Activated T-cell treated with anti-CD3 and anti-CD28 coated beads, Interleukin-2, amount 50 U/mL, for 1 hour (primary cell): ENCODE measurements at regions not wholly inside any gene's neighbourhood (a gene's known extent, or its start where the extent isn't known, plus 50 kb on each side); places are given as distances from the start of the nearest gene placed in this dataset.
"Not testable (repeated sequence)": the region's sequence is repeated elsewhere in the genome, so short reads cannot be mapped to it uniquely, and the experiment has no call there.

Experiments used
- DNase-seq: peaks from one replicate; pipeline ENCODE4 v3.0.0-alpha.2; 2020

DNA sequence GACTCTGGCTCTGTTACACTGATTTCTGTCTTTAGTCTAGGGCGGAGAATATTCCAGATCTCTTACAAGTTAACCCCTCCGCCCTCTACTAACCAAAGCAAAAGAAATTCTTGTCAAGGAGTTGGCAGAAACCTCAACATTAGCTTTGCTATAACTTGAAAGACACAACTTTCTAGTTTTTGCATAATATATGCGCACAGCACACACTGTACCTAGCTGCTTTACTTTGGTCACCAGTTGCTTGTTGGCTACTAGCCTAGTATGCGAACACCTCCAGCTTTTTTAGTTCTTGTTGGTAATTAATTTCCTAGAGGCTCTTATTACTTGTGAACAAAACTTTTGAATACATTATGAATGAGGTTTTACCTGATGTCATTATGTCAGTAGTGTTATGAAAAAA is 348.8 kb upstream of the C2CD4B start:
- no peak for DNase-seq

DNA sequence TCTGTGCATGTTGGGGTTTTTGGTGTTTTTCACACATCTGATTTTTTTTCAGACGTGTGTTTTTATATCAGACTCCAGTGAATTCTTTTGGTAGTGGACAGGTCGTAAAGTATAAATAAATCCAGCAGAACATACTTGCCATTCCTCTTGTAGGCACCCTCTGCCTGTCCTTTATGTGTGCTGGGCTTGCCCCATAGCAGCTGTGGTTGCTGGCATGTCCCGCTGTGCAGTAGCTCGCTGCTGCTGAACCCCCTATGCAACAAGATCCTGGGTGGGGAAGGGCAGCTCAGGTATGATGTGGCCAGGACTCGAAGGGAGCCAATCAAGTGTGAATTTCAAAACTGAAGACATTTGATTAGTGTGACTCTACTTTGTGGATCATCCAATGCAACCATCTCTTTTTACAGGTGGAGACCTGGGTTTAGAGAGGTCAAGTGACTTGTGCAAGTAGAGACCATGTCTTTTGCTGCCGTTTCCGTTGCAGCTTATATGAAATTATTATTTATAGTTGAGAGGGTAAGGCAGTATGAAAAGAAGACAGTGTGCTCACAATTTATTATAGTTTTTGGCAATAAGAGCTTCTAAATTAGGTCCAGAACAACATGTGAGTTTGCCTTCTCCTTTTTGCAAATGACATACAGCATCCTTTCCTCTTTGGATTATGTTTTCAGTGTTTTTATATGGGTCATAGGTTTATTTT is 350.8 kb upstream of the C2CD4B start:
- DNase-seq = no peak

DNA sequence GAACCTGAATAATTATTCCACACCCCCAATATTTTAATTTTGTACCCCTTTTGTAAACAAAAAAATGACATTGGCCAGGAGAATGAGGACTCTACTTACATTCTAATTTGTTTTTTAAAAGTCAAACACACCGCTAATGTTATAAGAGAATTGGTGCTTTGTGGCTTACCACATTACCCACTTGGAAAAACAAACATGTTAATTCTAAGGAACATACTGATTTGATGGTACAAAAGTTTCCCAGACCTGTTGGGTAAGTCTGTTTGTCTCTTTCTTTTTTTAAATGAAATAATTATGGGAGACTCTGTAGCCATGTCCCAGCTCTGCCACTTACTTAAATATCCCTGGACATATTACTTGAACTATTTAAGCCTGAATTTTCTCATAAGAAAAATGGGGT is 352.5 kb upstream of the C2CD4B start:
- DNase-seq = no peak

DNA sequence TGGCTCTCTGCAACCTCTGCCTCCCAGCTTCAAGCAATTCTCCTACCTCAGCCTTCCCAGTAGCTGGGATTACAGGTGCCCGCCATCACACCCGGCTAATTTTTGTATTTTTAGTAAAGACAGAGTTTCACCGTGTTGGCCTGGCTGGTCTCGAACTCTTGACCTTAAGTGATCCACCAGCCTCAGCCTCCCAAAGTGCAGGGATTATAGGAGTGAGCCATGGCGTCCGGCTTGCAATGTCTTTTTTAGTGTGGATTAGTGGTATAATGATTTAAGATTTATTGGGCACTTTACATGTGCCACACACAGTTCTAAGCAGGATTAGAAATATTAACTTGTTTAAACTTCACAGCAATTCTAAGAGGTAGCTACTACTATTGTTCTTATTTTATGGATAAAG is 353.6 kb upstream of the C2CD4B start:
- DNase-seq = not testable (repeated sequence)

DNA sequence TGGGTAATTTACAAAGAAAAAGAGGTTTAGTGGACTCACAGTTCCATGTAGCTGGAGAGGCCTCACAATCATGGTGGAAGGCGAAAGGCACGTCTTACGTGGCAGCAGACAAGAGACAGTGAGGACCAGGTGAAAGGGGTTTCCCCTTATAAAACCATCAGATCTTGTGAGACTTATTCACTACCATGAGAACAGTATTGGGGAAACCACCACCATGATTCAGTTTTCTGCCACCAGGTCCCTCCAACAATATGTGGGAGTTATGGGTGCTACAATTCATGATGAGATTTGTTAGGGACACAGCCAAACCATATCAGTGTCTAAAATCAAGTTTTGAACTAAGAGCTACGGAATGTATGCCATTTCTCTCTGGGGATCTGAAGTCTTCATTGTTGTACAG is 354.8 kb upstream of the C2CD4B start:
- DNase-seq = no peak

DNA sequence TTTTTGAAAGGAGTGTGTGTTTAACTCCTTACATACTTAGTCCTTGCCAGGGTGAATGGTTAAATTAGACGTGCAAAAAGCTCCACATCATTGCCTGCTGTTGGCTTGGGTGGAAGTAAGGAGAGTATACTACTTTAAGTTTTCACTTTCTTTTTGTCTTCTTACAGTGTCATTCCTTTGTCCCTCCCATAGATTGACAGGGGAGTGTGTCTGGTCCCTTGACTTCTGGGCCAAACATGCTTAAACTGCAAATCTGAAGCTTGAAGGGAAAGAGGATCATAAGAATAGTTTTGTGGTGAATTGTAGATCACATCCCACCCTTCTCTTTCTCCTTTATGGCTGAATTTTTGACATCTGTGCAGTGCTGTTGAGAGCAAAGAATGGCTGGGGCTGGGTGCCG is 355.8 kb upstream of the C2CD4B start:
- no peak for DNase-seq

DNA sequence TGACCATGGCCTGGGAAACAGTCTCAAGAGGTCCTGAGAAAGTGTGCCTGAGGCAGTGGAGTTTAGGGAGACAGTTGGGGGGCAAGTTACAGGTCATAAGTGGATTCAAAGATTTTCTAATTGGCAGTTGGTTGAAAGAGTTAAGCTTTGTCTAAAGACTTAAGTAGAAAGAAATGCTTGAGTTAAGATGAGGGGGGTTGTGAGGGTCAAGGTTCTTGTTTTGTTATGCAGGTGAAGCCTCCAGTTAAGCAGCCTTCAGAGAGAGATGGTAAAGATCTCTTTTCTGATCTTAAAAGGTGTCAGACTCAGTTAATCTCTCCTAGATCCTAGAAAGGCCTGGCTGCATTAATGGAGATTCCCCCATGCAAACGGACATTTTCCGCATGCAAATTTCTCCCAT is 356.3 kb upstream of the C2CD4B start:
- no peak for DNase-seq

DNA sequence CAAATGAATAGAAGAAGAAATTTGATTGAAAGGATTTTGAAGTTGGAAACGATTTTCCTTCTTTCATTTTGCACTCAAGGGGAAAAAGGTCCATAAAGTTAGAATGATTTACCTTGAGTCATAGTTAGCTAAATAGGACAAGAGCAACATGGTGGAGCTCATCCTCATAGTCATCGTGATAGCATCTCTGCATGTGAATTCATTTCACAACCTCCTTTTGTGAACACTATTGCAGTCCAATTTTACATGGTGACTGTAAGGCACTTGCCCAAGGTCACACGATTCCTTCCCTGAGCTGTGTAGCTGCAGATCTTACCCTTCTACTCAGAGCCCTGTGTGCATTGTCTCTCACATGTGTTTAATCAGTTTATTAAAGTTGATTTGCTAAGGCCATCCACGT is 359.8 kb upstream of the C2CD4B start:
- DNase-seq = no peak

DNA sequence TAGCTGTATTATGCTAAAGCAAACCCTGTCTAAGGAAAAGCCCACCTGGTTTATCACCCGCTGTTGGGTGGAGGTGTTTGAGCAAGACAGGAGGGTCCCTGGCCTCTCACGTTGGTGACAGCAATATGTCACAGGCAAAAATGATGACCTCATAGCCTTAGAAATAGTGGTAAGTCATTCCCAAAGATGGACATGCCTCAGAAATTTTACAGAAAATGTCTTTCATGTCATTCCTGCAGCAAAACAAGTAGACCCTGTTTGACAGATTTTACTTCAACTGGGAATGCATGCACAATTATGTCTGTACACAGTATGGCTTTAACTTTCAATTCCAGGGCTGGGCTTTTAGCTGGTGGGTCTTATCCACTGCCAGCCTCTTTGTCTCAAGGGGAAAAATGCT is 362.3 kb upstream of the C2CD4B start:
- no peak for DNase-seq

DNA sequence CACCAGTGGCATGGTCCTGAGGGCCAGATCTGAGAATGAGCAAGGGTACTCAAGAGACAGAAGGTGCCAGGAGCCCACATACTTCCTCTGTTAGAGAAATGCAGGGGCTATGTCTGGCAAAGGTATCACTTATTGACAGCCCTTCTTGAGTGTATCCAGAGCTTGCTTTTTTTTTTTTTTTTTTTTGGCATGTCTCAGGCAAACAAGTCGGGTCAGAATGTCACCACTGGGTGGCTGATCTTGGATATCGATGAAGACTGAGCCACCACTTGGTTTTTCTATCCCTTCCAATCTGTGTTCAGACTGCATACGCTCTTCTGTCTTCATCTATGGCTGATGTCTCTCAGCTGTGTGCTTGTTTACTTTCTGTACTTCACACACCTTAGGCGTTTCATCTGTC is 363.4 kb upstream of the C2CD4B start:
- no peak for DNase-seq

DNA sequence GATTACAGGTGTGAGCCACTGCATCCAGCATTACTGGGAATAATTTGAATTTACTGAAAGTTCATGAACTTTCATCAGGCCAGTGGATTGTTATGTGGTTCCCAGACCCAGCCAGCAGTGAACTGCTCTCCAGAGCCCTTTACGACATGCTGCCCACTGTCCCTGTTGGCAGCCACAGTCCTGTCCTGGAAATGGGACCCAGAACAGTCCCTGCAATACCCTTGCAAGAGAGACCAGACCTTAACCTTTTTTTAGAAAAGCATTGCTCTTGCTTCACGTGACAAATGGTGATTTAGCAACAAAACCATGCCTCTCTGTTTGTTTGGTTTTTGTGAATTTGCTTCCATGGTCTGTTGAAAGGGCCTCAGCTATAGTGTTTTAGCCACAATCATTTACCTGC is 367.3 kb upstream of the C2CD4B start:
- no peak for DNase-seq

DNA sequence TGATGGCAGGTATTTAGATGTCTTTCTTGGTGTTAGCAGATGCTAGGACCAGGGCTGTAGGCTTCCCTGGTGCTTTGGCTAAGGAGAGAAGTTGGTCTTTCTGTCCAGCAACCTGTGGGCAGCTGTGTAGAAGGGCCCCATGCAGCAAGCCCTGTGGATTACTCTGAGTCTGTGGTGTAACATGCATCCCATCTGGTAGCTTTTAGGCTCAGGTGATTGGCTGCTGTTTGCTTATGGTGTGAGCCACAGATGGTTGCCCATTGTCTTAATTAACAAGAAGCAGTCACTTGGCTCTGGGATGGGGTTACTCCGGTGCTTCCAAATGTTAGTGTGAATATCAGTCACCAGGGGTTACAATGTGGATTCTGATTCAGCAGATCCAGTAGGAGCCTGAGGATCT is 368.6 kb upstream of the C2CD4B start:
- no peak for DNase-seq

DNA sequence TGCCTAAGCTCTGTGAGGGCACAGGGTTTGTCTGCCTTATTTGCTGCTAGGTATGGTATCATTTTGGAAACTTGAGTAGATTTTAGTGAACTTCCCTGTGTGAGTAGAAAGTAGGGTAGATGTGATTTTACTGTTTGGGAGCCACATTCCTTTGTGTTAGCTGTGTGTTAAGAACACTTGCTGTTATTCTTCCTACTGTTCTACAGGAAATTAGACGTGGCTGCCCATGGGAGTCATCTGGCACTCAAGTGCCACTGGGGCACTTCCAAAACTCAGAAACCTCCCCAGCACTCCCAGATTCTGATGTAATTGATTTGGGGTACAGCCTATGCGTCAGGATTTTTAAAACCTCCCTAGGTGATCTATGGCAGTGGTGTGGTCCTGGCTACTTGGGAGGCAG is 369.9 kb upstream of the C2CD4B start:
- DNase-seq = no peak

DNA sequence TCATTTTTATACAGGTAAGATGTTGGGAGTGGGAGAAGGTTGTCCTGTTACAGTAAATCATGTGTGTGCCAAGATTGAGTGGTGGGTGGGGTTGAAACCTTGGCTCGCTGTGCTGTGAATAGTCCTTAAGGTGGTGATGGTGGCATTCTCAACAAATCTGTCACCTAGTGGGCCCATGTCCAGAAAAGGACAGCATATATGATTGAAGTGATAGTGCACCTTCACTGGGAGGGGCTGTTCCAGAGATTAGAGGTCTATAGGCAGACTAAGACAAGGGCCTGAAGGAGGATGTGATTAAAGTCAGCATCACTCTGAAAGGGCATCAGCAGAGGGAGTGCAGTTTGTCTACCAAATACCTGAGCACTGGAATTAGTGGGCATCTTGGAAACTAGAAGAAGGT is 374.2 kb upstream of the C2CD4B start:
- no peak for DNase-seq

DNA sequence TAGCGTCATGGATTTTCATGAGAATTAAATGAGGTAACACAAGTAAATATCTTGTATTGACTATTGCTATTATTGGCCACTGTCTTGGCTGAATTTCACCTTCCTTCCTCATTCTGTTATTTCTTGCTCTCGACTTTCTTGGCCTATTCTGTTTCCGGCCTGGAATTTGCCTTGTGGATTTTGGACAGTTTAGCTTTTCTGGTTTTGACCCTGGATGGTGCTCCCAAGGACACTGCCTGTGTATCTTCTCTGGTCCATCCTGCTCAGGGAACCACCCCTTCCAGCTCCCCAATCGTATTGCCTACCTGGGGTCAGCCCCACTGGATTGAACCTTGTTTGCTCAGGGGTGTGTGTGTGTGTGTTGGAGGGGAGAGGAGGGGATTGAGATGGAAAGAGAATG is 376.2 kb upstream of the C2CD4B start:
- no peak for DNase-seq

DNA sequence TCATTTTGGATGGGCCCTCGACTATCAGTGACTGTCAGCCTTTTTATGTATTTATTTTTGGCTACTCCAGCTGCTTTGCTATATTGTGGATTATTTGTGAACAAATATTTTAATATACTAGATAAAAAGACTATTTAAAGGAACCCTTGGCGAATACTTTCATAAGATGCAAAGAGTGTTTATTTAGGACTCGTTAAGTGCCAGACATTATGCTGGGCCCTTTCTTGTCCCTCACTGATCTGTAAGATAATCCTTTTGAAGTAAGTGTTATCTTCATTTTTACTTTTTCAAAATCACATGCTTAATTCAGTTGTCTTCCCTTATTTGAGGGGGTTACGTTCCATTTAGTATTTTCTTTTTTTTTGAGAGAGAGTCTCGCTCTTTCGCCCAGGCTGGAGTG is 376.8 kb upstream of the C2CD4B start:
- no peak for DNase-seq

DNA sequence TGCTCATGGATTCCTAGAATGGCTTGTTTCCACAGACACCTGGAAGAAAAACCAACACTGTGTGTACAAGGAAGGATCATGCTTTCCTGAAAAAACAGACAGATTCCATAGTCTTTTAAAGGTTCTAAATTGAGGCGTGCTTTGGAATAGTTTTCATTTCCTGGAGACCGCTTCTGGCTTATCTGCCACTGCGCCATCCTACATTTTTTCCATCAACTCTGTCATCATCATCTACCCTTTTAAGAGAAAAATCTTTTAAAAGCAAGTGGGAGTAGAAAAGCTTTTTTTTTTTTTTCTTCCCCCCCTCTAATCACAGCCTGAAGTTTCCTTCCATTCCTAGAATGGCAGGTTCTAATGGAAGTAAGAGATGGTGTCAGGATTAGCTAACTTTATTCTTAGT is 379.4 kb upstream of the C2CD4B start:
- DNase-seq = no peak

DNA sequence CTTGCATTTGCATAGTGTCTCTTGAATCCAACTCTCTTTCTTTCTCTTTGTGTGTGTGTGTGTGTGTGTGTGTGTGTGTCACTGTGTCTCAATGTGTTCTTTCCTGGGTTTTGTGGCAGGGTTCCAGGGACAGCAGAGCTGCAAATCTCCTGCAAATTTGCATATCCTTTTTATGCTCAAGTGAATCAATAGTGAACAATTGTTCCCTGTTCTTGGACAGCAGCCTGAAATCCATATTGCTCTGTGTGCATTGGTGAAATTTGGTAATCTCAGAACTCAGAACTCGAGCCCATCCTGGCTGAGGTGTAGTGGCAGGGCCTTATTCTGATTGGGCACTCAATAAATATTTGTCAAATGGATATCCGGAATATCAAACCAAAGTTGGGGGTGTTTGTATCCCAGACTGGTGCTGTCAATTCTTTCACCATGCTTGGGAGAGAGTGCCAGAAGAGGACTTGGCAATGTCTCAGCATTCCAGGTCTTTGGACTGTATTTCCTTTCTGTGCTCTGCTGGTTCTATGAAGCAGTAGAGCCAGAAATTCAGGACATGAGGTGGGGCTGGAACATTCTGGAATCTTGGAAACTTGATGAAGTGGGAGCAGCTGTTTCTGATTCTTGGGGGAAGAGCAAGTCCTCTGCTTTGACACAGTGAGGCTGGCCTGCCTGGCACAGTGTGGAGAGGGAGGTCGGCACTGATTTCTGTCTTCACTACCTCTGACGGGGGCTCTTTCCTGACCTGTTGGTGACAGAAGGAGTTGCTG is 380.6 kb upstream of the C2CD4B start:
- no peak for DNase-seq

DNA sequence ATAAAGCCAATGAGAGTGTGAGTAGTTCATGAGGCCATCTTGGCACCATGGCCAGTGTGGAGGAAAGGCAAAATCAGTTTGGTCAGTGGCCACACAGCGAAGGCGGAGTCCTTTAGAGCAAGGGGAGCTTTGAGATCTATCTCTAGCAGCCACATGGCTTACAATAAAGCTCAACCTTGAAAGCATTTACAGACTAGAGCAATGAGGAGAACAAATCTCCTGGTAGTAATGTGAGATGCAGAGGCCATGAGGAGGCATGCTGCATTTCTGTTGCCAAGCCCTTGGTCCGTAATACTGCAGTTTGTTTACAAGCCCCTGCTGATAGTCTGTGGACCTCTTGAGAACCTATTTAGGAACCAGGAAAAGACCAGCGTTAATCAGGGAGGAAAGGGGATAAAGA is 381.5 kb upstream of the C2CD4B start:
- DNase-seq = no peak

DNA sequence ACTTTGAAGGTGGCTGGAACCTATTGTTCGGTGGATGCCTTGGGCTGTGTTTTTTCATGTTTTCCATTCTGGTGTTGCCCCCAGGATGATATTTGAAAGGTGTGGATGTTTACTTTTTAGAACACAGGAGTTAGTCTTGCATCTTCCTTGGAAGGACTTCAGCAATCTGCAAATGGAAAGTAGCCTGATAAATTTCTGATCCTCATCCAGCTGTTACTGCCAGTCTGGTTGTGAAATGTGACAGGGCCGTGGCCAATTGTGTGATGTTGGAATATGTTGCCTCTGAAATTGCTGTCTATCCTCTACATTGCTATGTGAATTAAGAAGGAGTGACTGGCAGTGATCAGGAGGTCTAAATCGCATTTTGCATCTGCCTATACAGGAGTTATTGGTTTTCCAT is 382.5 kb upstream of the C2CD4B start:
- DNase-seq = no peak

DNA sequence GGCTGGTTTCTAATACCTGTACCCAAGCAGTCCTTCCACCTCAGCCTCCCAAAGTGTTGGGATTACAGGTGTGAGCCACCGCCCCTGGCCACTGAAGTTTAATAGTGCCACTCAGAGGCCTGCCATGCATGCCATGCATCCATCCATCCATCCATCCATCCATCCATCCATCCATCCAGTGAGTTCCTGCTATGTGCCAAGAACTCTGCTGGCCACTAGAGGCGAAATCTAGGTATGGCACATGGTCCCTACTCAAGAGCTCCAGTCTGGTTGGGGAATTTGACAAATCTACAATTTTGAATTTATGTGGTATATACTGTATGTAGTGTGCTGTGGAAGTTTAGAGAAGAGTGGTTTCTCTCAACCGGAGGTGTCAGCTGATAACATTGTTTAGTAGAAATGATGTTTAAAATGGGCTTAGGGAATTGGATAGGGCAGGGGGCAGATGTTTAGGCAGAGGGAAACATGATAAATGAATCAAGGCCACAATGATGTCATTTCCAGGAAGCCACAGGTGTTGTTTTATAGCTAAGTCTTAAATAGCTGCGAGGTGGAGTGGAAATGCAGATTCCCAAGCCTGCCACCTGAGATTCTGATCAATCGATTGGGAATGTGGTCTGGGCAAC is 384.4 kb upstream of the C2CD4B start:
- DNase-seq = no peak

DNA sequence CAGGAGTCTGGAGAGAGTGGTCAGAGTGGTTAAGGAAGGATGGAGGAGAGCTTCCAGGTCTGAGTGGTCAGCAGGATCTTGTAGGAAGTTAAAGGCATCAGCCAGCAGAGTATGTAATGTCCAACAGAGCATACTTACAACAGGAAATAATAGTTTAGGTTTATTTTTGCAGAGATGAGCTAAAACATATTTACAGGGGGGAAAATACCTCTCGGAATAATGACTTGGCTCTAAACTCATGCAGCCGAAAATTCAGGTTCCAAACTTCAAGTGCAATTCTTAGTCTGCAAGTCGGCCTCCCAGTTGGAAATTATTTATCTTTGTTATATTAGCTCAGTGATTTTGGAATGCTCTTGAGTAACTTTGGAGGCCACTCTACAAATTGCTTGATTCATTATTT is 385.0 kb upstream of the C2CD4B start:
- DNase-seq = no peak

DNA sequence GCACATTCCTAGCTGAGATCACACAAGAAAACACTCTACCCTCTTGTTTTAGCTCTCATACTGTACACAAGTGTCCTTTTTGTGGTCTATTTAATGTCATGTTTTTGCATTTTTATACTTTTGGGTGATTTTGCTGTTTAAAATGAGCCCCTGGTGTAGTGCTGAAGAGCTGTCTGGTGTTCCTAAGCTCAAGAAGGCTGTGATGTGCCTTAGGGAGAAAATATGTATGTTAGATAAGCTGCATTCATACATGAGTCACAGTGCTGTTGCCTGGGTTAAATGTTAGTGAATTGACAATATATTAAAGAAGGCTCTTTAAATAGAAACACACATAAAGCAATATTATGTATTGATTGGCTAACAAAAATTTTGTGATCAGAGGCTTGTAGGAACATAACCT is 387.4 kb upstream of the C2CD4B start:
- no peak for DNase-seq

DNA sequence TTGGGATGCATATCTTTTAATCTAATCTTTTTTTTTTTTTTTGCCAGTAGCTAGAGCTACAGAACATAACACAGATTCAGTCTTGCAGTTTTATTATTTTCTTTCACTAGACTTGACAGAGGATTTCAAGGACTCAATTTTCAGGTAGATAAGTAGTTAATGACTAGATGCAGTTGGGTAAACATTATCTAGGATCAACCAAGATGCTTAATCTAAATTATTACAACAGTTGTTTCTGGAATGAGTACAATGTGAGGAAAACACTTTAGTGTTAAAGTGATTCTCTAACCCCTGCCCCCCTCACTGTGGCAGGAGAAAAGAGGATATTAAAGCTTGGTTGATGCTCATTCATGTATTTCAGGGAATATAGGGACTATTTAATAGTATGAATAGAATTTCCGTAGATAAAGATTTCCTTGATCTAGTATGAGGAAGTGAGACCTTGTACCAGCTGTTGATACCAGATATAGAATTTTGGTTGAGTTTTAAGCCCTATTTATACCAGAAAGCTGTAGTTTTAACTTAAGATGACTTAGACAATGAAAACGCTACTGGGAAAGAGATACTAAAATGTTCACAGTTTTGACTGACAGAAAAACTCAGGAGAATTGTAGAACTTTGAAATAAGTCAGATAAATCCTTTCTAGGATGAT is 389.0 kb upstream of the C2CD4B start:
- DNase-seq = no peak
